NCI-H460 (cell line): ENCODE measurements at regions not wholly inside any gene's neighbourhood (a gene's known extent, or its start where the extent isn't known, plus 50 kb on each side); places are given as distances from the start of the nearest gene placed in this dataset.
"Not testable (repeated sequence)": the region's sequence is repeated elsewhere in the genome, so short reads cannot be mapped to it uniquely, and the experiment has no call there.

Experiments used
- DNase-seq: peaks from one replicate; pipeline ENCODE4 v3.0.0-alpha.2; 2016; ENCODE audit warnings: low read depth; ENCODE audit errors: extremely low read depth

- peak; percentile 14 for DNase-seq
Measured at GRCh38 chrX:13223868-13224567, 95.8 kb downstream of the ATXN3L start.

- DNase-seq, result no peak
Measured at GRCh38 chrX:13220916-13221315, 98.9 kb downstream of the ATXN3L start.

- no peak for DNase-seq
Measured at GRCh38 chrX:13219991-13220764, 99.7 kb downstream of the ATXN3L start.

- DNase-seq, result no peak
Measured at GRCh38 chrX:13218758-13219157, 101.1 kb downstream of the ATXN3L start.

- no peak for DNase-seq
Measured at GRCh38 chrX:13216139-13216538, 103.7 kb downstream of the ATXN3L start.

GRCh38 chrX:13215729-13216128, 104.1 kb downstream of the ATXN3L start:
- DNase-seq, result no peak

- DNase-seq, result no peak
Measured at GRCh38 chrX:13212191-13212651, 107.6 kb downstream of the ATXN3L start.

- DNase-seq, result not testable (repeated sequence)
Measured at GRCh38 chrX:13210142-13210541, 109.7 kb downstream of the ATXN3L start.

GRCh38 chrX:13209704-13210103, 110.1 kb downstream of the ATXN3L start:
- DNase-seq, result not testable (repeated sequence)

GRCh38 chrX:13208281-13208935, 111.4 kb downstream of the ATXN3L start:
- DNase-seq, result no peak

GRCh38 chrX:13203271-13203670, 116.6 kb downstream of the ATXN3L start:
- DNase-seq, result no peak

- no peak for DNase-seq
Measured at GRCh38 chrX:13201605-13202219, 118.1 kb downstream of the ATXN3L start.

GRCh38 chrX:13200398-13200797, 119.5 kb downstream of the ATXN3L start:
- no peak for DNase-seq

GRCh38 chrX:13198762-13199064, 121.1 kb downstream of the ATXN3L start:
- no peak for DNase-seq

- no peak for DNase-seq
Measured at GRCh38 chrX:13198056-13198761, 121.6 kb downstream of the ATXN3L start.

- no peak for DNase-seq
Measured at GRCh38 chrX:13196782-13197181, 123.1 kb downstream of the ATXN3L start.

- DNase-seq, result no peak
Measured at GRCh38 chrX:13195340-13195739, 124.5 kb downstream of the ATXN3L start.

- DNase-seq, result no peak
Measured at GRCh38 chrX:13194291-13195103, 125.4 kb downstream of the ATXN3L start.

GRCh38 chrX:13190051-13190450, 129.8 kb downstream of the ATXN3L start:
- no peak for DNase-seq

GRCh38 chrX:13189380-13189779, 130.5 kb downstream of the ATXN3L start:
- no peak for DNase-seq
